ENCODE measurements at regions not wholly inside any gene's neighbourhood (a gene's known extent, or its start where the extent isn't known, plus 50 kb on each side); places are given as distances from the start of the nearest gene placed in this dataset.
A peak's percentile ranks its signal among the peaks of the same experiment; 100 is the strongest.

DNA sequence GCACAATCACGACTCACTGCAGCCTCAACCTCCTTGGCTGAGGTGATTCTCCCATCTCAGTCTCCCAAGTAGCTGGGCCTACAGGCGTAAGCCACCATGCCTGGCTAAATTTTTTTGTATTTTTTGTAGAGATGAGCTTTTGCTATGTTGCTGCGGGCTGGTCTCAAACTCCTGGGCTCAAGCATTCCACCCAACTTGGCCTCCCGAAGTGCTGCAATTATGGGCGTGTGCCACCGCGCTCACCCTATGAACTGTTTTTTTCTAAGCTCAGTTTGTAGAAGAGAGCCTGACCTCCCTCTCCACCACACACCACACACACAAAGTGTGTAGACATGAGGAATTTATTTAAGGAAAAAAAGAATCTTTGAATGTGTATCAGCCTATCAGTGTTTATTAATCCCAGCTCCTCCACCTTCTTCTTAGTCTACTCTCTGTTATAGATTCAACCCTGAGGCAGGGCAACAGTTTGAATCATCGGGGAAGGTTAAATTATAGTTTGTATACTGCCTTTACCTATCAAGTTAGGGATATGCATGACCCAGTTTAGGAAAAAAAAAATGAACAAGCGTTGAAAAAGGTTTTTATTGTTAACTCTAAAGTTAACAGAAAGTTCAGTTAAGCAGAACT is 74.1 kb downstream of the PLEKHG1 start:
- Mint-ChIP-seq H3K4me1 (peaks cover 10% of the 10 kb centered on the region), H3K27ac (no peak overlapping the region), H3K9me3 (no peaks in the 10 kb centered on the region), H3K4me3 (no peak overlapping the region), H3K27me3 (peaks cover 19% of the 10 kb centered on the region)
- DNase-seq (no peak), ATAC-seq (no peak)

DNA sequence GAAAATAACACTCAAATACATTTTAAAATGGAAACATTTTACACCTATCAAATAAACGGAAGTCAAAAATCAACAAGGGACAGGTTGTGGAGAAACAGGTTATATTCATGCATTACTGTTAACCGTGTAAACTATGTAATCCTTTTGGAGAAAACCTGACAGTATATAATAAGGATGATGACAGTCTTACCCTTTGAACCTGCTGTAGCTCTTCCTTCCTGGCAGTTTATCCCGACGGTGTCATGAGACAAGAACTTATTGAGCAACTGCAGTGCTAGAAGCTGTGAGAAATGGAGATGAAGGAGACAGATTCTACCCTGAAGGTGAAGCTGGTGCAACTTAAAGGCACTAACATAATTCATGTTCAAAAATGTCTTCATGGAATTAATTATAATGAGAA is 76.7 kb downstream of the PLEKHG1 start:
- ATAC-seq, result no peak

DNA sequence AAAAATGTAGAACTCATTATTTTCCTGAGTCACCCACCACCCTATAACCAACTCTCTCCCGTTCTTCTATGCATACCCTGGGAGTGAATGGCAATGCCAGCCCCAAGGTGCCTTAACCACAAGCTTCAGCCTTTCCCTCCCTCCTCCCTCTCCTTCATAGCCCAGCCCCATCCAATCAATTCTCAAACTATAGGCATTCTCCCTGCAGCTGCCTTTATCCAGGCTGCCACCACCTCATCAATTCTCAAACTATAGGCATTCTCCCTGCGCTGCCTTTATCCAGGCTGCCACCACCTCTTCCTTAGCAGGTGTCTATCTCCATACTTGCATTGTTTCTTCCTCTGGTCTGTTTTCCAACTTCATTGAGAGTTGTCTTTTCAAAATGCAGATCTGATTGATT is 77.1 kb downstream of the PLEKHG1 start:
- ATAC-seq (no peak), DNase-seq (no peak)
- Mint-ChIP-seq H3K27ac (no peak overlapping the region), H3K4me1 (peaks cover 10% of the 10 kb centered on the region), H3K27me3 (peaks cover 13% of the 10 kb centered on the region), H3K9me3 (no peaks in the 10 kb centered on the region), H3K4me3 (no peak overlapping the region)

More for the DNA sequence above, 76.7 kb downstream of the PLEKHG1 start:
- Mint-ChIP-seq H3K27ac (no peak overlapping the region), H3K4me1 (peaks cover 10% of the 10 kb centered on the region), H3K27me3 (peaks cover 18% of the 10 kb centered on the region), H3K9me3 (no peaks in the 10 kb centered on the region), H3K4me3 (no peak overlapping the region)
- no peak for DNase-seq

DNA sequence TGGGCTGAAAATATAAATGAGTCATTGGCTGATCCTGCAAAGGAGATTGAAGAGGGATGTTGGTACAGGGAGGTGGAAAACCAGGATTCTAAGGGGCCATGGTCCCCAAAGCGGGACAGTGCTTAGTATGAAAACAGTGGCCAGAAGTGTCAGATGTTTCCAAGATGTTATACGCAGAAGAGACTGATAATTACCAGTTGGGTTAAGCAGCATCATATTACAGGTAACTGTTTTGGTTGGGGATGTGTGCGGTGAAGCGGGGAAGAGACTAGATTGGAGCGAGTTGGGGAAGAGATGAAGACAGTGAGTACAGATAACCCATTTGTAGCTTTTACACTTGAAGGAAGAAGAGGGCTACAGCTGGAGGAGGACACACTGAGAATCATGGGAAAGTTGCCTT is 80.8 kb downstream of the PLEKHG1 start:
- Mint-ChIP-seq H3K27me3 (peaks cover 11% of the 10 kb centered on the region), H3K9me3 (no peaks in the 10 kb centered on the region), H3K27ac (no peak overlapping the region), H3K4me3 (no peak overlapping the region), H3K4me1 (no peaks in the 10 kb centered on the region)
- ATAC-seq (no peak), DNase-seq (no peak)

DNA sequence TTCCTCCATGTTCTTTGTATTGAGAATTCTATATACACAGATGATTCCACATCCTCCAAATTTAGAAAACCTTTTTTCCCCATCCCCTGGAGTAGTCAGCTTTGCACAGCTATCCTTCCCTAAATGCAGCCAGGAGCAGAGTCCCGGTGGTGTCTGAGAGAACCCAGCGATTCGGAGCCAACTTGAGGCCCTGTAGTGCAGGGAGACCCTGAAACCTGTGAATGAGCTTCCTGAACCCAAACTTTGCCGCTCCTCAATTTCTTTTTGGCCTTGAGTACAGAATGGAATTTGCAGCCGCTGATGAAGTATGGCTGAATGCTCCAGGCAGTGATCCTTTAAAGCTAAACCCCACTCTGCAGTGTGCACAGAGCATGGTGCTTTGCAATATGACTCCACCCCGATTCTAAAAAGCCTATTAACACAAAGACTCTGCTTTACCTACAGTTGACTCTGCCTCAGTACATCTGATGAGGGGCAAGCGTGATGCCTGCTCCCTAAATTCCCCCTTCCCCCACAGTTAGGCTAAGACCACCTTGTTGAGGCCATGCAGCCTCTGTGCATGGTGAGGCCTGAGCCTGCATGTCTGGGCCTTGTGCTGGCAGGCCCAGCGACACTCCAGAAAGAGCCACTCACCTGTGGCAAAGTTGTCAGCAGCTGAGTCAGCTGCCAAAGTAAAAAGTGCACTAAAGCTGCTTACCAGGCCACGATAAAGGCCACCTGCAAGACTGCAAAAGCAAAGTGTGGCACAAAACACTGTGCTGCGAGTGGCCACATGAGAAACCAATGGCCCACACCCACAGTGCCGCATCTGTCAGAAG is 82.1 kb downstream of the PLEKHG1 start:
- Mint-ChIP-seq H3K4me1 (no peaks in the 10 kb centered on the region), H3K9me3 (no peaks in the 10 kb centered on the region), H3K27ac (no peak overlapping the region), H3K4me3 (no peak overlapping the region), H3K27me3 (peaks cover 9% of the 10 kb centered on the region)
- ATAC-seq (no peak), DNase-seq (no peak)

DNA sequence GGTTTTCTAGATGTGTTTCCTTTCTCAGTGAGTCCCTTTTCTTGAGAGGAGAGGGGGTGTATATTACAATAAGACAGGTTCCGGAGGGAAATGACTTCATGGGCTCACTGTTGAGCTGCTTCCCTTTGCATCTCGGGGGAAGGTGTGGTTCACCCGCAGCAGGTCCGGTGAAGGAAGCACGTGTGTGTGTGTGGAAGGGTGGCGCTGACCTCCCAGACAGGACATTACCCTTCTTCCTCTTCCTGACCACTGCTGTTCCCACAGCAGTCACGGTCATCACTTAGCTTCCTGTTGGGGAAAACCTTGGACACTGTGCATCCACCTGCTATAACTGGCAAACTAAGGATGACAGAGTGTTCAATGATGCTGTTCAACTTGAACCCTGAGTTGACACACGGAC is 83.6 kb downstream of the PLEKHG1 start:
- no peaks in the 10 kb centered on the region for H3K27me3 Mint-ChIP-seq
- ATAC-seq, result no peak
- H3K9me3 Mint-ChIP-seq, result no peaks in the 10 kb centered on the region
- no peak for DNase-seq
- no peak overlapping the region for H3K4me3 Mint-ChIP-seq
- H3K27ac Mint-ChIP-seq, result peak overlapping the region in 1 of 2 donors; percentile 43
- no peaks in the 10 kb centered on the region for H3K4me1 Mint-ChIP-seq

DNA sequence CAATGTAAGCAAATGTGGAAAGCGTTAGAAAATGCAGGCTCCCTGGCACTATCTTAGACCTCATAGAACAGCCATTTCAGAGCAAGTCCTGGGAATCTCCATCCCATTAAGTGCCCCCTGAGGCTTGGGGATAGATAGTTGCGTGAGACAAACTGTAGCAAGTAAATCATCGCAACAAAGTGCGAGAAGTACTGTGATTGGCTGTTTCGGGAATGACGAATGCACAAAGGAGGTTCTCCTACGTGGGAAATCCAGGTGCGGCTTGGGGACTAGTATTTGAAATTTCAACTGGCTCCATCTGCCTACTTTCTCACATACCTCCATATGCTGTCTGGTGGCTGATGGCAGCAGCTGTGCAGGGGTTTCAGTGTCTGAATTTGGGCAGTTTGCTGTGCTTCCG is 84.5 kb downstream of the PLEKHG1 start:
- DNase-seq (no peak), ATAC-seq (no peak)
- Mint-ChIP-seq H3K27me3 (no peaks in the 10 kb centered on the region), H3K27ac (no peak overlapping the region), H3K4me1 (no peaks in the 10 kb centered on the region), H3K9me3 (no peaks in the 10 kb centered on the region), H3K4me3 (no peak overlapping the region)

DNA sequence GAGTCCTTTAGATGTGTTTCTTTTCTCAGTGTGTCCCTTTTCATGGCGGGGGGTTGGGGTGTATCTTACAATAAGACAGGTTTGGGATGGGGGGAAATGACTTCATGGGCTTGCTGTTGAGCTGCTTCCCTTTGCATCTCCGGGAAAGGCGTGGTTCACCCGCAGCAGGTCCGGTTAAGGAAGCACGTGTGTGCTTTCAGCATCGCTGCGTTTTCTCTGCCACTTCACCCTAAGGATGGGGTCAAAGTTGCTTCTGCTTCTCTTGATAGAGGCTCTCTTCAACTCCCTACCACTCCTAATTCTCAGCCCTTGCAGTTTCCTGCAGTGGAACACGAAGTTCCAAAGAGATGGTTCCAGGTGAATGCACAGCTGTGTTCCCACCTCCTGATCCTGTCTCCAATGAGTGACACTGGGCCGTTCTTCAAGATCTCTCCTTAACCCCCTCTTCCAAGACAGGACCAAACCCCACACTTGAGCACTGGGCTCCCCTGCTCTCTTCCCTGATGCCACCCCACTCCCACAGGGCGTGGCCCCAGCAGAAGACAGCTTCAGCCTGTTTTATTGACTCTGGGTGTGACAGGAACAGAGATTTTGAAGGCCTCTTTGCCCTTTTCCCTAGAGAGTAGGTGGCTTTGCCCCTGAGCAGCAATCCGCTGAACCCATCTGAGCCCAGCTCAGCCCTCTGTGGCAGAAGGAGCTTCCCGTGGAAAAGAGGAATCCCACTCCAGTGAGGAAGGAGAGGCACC is 85.2 kb downstream of the PLEKHG1 start:
- ATAC-seq (no peak), DNase-seq (no peak)
- H3K27me3 Mint-ChIP-seq, result no peaks in the 10 kb centered on the region
- H3K4me3 Mint-ChIP-seq, result no peak overlapping the region
- H3K27ac Mint-ChIP-seq, result no peak overlapping the region
- H3K4me1 Mint-ChIP-seq, result no peaks in the 10 kb centered on the region
- H3K9me3 Mint-ChIP-seq, result no peaks in the 10 kb centered on the region

DNA sequence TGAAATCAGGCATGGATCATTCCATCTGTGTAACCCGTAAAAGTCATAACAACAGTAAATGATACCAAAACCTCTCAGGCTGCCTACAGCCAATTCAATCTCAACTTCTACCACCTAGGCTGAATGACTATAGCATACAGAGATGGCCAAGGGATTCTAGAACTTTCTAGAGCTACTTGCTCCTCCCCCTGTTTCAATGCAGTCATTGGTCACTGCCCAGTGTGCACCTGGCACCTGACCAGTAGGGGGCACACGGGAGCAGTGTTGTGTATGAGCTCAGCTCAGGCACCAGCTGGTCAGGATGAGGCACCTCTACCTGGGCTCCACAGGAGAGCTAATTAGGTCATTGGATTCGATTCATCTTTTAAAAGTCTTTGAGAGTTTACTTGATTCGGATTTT is 86.2 kb downstream of the PLEKHG1 start:
- peak; percentile 92 for ATAC-seq
- no peak overlapping the region for H3K4me3 Mint-ChIP-seq
- H3K27me3 Mint-ChIP-seq, result no peaks in the 10 kb centered on the region
- peak; percentile 48 to 66 for DNase-seq
- no peak overlapping the region for H3K27ac Mint-ChIP-seq
- H3K9me3 Mint-ChIP-seq, result no peaks in the 10 kb centered on the region
- H3K4me1 Mint-ChIP-seq, result no peaks in the 10 kb centered on the region

DNA sequence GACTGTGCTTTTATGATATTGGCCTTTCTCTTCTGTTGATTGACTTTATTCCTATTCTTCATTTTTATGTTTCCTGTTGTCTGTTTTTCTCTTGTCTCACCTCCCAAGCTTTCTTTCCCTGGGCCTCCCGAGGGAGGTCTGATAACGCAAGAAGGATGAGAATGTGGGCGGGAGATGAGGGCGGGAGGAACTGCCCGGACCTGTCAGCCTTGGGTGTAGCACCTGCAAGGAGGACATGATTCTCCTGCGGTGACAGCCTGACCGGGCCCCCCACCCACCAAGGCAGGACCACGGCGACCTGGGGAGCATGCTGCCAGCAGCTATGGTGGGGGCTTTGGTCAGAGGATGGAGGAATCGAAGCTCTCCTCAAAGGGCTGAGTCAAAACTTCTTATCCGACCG is 86.9 kb downstream of the PLEKHG1 start:
- H3K27ac Mint-ChIP-seq, result no peak overlapping the region
- no peak overlapping the region for H3K4me3 Mint-ChIP-seq
- H3K27me3 Mint-ChIP-seq, result no peaks in the 10 kb centered on the region
- DNase-seq (no peak), ATAC-seq (no peak)
- H3K4me1 Mint-ChIP-seq, result no peaks in the 10 kb centered on the region
- no peaks in the 10 kb centered on the region for H3K9me3 Mint-ChIP-seq

DNA sequence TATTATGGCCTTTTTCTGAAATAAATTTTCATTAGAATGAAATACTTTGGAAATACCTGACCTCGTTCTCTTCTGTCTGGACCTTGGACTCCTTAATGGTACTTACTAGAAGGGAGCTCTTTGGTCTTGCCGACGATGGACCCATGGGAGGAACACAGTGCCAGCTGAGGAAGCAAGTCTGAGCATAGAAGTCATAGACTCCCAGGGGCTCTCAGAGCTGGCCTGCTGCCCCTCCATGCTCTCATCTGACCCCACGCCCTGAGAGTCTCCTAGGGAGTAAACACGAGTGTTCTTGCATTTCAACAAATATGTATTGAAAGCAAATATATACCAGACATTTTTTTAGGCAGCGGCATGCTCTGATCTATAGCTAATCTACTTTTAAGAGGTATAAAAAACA is 87.8 kb downstream of the PLEKHG1 start:
- no peak overlapping the region for H3K4me3 Mint-ChIP-seq
- no peaks in the 10 kb centered on the region for H3K4me1 Mint-ChIP-seq
- no peaks in the 10 kb centered on the region for H3K9me3 Mint-ChIP-seq
- H3K27ac Mint-ChIP-seq, result no peak overlapping the region
- H3K27me3 Mint-ChIP-seq, result no peaks in the 10 kb centered on the region
- ATAC-seq, result no peak
- no peak for DNase-seq

DNA sequence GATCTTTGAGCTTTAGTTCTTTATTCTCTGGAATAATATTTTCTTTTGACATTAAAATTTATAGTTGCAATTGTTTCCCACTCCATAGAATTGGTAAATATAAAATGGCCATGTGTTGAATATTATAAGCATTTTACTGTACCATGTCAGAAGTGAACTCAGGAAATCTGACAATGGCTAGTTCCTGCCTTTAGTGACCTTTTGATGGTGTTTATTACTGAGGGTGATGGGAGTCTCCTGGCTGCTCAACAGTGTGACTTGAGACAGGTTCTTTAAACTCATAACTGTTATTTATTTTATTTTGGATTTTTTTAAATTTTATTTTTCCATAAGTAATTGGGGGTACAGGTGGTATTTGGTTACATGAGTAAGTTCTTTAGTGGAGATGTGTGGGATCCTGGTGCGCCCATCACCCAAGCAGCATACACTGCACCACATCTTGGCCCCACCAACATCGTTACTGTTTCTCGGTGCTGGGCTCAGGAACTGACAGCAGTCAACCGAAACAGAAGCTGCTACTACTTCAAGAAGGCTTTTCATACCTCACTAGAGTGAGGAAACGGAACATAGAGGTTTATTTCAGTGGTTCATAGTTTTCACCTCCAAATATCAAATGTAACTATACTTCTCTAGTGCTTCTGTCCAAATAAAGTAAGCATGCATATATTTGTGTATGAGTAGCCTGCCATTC is 90.4 kb downstream of the PLEKHG1 start:
- Mint-ChIP-seq H3K27me3 (no peaks in the 10 kb centered on the region), H3K4me1 (no peaks in the 10 kb centered on the region), H3K27ac (no peak overlapping the region), H3K4me3 (no peak overlapping the region), H3K9me3 (no peaks in the 10 kb centered on the region)
- ATAC-seq, result no peak
- no peak for DNase-seq

DNA sequence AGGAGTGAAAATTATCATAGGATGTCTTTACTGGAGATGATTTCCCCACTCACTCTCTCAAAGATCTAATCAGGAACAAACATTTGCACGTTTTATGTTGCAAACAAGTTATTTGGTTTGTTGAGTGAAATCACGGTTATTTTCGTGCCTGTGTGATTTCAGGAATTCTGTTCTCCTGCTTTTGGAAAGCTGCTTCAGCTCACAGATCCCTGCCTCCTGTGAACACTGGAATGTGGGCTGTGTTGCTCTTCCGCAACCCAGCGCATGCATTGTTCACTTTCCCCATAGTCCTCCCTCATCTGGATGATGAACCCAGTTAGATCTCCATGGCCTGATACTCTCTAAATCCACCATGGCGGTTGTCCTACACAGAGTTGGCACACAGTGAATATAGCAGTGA is 91.0 kb downstream of the PLEKHG1 start:
- ATAC-seq (no peak), DNase-seq (no peak)
- H3K27me3 Mint-ChIP-seq, result no peaks in the 10 kb centered on the region
- no peaks in the 10 kb centered on the region for H3K9me3 Mint-ChIP-seq
- no peak overlapping the region for H3K27ac Mint-ChIP-seq
- H3K4me1 Mint-ChIP-seq, result no peaks in the 10 kb centered on the region
- no peak overlapping the region for H3K4me3 Mint-ChIP-seq

DNA sequence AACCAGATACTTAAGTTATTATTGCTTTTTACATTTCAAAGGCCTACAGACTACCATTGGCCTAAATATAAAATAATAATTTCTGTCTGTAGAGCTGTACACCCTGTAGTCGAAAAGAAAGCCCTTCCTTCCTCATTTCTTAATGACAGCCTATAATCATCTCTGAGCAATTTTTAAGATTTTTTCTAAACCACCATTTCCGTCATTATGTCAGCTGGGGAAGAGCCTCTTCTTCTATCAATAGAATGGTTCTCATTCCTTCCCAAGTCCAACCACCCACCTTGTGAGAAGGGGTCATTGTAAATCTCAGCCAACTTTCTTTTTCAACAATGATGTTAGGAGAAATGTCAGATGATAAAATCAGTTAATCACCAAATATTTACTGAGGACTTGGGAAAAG is 91.8 kb downstream of the PLEKHG1 start:
- Mint-ChIP-seq H3K27me3 (no peaks in the 10 kb centered on the region), H3K27ac (no peak overlapping the region), H3K4me3 (no peak overlapping the region), H3K9me3 (no peaks in the 10 kb centered on the region), H3K4me1 (no peaks in the 10 kb centered on the region)
- ATAC-seq (no peak), DNase-seq (no peak)

DNA sequence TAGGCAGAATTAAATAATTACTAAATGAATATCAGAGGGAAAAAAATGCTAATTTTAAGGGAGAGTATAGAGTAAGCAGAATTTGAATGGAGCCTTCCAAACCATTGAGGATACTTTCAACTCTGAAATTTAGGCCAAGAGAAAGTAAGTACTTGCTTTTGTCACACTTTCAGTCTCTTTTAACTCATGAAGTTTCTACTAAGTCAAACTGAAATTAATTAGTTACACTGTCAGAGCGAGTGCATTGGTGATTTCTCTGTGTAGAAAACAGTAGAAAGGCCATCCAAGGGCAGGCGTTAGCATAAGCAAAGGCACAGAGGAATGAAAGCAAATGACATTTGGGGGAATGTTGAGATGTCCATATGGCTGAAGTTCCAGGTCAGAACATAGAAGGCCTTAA is 92.9 kb downstream of the PLEKHG1 start:
- Mint-ChIP-seq H3K27me3 (no peaks in the 10 kb centered on the region), H3K4me3 (no peak overlapping the region), H3K4me1 (no peaks in the 10 kb centered on the region), H3K27ac (no peak overlapping the region), H3K9me3 (no peaks in the 10 kb centered on the region)
- DNase-seq (no peak), ATAC-seq (no peak)

DNA sequence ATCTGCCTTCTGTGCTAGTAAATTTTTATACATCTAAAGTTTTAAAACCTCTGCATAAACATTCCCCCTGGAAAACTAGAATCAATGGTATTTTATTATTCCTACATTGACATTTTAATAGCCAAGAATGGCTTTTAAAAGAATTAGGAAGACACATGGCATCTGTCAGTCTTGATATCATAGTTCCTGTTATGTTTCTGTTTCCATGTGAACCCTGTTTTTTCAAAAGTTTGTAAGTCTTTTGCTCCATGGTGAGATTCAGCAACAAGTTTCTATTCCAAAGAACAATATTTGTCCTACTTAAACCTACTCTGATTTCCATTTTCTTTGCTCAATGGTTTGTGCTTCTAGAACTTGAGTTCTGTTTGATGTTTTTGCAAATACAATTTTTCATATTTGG is 95.2 kb downstream of the PLEKHG1 start:
- H3K4me3 Mint-ChIP-seq, result no peak overlapping the region
- no peak for DNase-seq

More for the DNA sequence above, 95.2 kb downstream of the PLEKHG1 start:
- H3K4me1 Mint-ChIP-seq, result no peaks in the 10 kb centered on the region
- H3K9me3 Mint-ChIP-seq, result no peaks in the 10 kb centered on the region
- H3K27me3 Mint-ChIP-seq, result no peaks in the 10 kb centered on the region
- H3K27ac Mint-ChIP-seq, result no peak overlapping the region
- no peak for ATAC-seq

All from stimulated activated naive CD8-positive, alpha-beta T cell treated with anti-CD3 and anti-CD28 coated beads, Interleukin-15, amount 100 ng/mL, for 72 hours (primary cell).